Duodenal mucosa (tissue), 2 donors: ENCODE measurements at regions not wholly inside any gene's neighbourhood (a gene's known extent, or its start where the extent isn't known, plus 50 kb on each side); places are given as distances from the start of the nearest gene placed in this dataset.

Experiments used
- H3K27ac ChIP-seq: one replicate; pipeline ENCODE4 v1.7.0; 2013; ENCODE audit warnings: low read depth, low read length
- H3K27me3 ChIP-seq, 2 donors: one replicate each; pipeline ENCODE4 v1.7.0; 2013; ENCODE audit warnings: low read length in 2 of 2, control low read depth in 1 of 2; ENCODE audit not compliant: insufficient read depth in 2 of 2, control insufficient read depth in 1 of 2
- H3K36me3 ChIP-seq, 2 donors: one replicate each; pipeline ENCODE4 v1.7.0; 2013; ENCODE audit warnings: low read length in 2 of 2, control low read depth in 1 of 2; ENCODE audit not compliant: insufficient read depth in 2 of 2, control insufficient read depth in 1 of 2
- H3K4me1 ChIP-seq, 2 donors: one replicate each; pipeline ENCODE4 v1.7.0; 2013; ENCODE audit warnings: low read length in 2 of 2, control low read depth in 1 of 2; ENCODE audit not compliant: insufficient read depth in 2 of 2, control insufficient read depth in 1 of 2
- H3K4me3 ChIP-seq, 2 donors: one replicate each; pipeline ENCODE4 v1.7.0; 2013; ENCODE audit warnings: low read length in 2 of 2, low read depth in 1 of 2
- H3K9ac ChIP-seq, 2 donors: one replicate each; pipeline ENCODE4 v1.7.0; 2013; ENCODE audit warnings: low read length in 2 of 2, low read depth in 1 of 2
- H3K9me3 ChIP-seq, 2 donors: one replicate each; pipeline ENCODE4 v1.7.0; 2013; ENCODE audit warnings: low read length in 2 of 2, control low read depth in 1 of 2; ENCODE audit not compliant: control insufficient read depth in 1 of 2

DNA sequence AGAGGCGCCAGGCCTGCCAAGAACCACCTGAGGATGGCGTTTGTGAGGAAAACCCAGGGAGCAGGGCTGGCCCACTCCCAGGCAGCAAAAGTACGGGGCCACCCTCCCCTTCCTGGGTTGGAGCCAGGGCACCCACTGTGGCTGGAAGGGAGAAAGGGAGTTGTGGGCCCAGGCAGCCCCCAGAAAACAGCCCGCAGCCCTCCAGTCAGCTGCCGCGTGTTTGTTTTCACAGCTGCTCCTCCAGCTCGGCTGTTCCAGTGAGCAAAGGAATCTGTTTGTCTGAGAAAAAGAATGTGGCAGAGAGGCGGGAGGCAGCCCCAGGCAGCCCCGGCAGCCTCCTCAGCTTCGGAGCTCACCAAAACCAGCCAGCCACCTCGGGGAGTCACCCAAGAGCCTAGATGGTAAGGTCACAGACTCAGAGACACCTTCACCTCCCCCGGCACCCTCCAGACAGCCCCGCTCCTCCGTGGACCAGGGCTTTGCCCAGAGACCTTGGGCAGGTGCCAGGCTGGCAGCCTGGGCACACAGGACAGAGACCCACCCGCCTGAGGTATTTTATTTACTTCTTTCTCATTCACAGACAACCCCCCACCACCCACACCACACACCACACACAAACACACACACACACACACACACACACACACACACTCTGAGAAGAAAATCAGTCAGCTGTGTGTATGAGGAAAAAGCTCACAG, 338.1 kb downstream of the BCOR start:
- no peak overlapping the region for H3K4me3 ChIP-seq
- H3K36me3 ChIP-seq: no peaks in the 10 kb centered on the region
- peaks cover 6 to 11% of the 10 kb centered on the region in 2 donors for H3K4me1 ChIP-seq
- no peak overlapping the region for H3K9ac ChIP-seq
- H3K9me3 ChIP-seq: no peaks in the 10 kb centered on the region
- no peaks in the 10 kb centered on the region for H3K27me3 ChIP-seq
- H3K27ac ChIP-seq: no peak overlapping the region

DNA sequence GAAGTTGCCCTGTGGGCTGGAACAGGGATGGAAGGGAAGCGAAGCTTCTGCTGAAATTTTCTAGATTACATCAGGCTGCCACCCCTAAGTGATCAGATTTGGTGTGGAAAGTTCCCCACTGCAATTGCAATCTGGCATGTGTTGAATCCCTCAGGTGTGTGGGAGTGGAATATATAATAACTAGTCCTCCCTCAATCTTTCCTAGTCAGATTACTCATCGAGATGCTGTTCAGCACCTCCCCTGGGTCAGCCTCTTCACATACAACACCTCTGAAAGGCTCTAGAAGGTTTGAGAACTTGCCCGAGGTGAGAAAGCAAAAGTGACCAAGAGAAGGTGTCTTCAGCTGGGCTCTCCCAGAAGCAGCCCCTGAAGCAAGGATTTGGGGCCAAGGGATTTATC, 336.8 kb downstream of the BCOR start:
- Histone ChIP-seq H3K4me3 (no peak overlapping the region), H3K27me3 (no peaks in the 10 kb centered on the region), H3K36me3 (no peaks in the 10 kb centered on the region), H3K4me1 (peaks cover 6% of the 10 kb centered on the region in 2 donors), H3K27ac (no peak overlapping the region), H3K9me3 (no peaks in the 10 kb centered on the region), H3K9ac (no peak overlapping the region)

DNA sequence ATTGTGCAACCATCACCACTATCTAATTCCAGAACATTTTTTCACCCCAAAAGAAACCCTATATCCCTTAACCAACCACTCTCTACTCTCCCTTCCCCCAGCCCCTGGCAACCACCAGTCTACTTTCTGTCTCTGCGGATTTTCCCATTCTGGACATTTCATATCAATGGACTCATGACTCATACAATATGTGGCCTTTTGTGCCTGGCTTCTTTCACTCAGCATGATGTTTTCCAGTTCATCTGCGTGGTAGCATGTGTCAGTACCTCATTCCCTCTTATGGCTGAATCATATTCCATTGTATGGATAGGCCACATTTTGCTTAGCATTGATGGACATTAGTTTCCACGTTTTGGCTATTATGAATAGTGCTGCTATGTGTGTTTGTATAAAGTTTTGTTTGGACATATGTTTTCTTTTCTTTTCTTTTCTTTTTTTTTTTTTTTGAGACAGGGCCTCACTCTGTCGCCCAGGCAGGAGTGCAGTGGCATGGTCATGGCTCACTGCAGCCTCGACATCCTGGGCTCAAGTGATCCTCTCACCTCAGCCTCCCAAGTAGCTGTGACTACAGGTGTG, 335.4 kb downstream of the BCOR start:
- H3K9me3 ChIP-seq: no peaks in the 10 kb centered on the region
- no peak overlapping the region for H3K9ac ChIP-seq
- peaks cover 0 to 6% of the 10 kb centered on the region in 2 donors for H3K4me1 ChIP-seq
- no peaks in the 10 kb centered on the region for H3K27me3 ChIP-seq
- H3K4me3 ChIP-seq: no peak overlapping the region
- no peak overlapping the region for H3K27ac ChIP-seq
- H3K36me3 ChIP-seq: no peaks in the 10 kb centered on the region

DNA sequence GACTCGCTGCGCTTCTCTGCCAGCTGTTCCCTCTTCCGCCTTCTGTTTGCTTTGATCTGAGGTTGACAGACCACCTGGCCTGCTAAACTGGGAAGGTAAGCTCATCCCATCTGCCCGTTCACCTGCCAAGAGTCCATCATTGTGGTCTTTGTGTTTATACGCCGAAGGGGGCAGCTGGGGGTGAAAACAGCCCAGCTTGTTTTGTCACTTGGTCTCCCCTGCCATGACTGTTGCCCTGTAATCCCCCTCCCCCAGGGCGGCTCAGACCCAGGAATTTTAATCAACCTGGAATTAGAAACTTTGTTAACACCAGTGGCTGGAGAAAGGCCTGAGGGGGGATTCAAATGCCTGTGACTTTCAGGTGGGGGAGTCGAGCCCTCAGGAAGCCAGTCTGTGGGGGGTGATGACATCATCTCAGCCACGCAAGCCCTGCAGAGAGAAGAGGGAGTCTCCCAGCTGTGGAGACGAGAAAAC, 333.3 kb downstream of the BCOR start:
- Histone ChIP-seq H3K36me3 (no peaks in the 10 kb centered on the region), H3K9me3 (no peaks in the 10 kb centered on the region), H3K4me1 (peaks cover 0 to 6% of the 10 kb centered on the region in 2 donors), H3K27me3 (no peaks in the 10 kb centered on the region), H3K4me3 (no peak overlapping the region), H3K9ac (no peak overlapping the region), H3K27ac (no peak overlapping the region)

DNA sequence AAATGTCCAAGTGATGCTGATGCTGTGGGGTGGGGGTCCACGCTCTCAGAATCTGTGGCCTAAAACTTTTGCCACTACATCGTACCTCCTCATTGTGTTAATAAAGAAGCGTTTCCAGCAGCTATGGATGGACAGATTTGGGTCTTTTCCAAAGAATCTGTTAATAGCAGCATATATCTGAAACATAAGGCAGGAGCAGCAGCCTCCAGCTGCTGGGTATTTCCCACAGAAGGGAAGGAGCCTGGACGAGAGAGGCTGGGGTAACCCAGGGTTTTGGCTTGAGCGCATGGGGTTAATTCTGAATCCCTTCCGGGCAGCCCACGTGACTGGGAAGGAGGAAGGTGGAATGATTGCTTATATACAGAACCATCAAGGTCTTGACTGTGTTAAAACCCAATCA, 332.4 kb downstream of the BCOR start:
- no peak overlapping the region for H3K9ac ChIP-seq
- no peaks in the 10 kb centered on the region for H3K9me3 ChIP-seq
- H3K27me3 ChIP-seq: no peaks in the 10 kb centered on the region
- H3K27ac ChIP-seq: no peak overlapping the region
- H3K4me3 ChIP-seq: no peak overlapping the region
- peaks cover 0 to 3% of the 10 kb centered on the region in 2 donors for H3K4me1 ChIP-seq
- no peaks in the 10 kb centered on the region for H3K36me3 ChIP-seq

DNA sequence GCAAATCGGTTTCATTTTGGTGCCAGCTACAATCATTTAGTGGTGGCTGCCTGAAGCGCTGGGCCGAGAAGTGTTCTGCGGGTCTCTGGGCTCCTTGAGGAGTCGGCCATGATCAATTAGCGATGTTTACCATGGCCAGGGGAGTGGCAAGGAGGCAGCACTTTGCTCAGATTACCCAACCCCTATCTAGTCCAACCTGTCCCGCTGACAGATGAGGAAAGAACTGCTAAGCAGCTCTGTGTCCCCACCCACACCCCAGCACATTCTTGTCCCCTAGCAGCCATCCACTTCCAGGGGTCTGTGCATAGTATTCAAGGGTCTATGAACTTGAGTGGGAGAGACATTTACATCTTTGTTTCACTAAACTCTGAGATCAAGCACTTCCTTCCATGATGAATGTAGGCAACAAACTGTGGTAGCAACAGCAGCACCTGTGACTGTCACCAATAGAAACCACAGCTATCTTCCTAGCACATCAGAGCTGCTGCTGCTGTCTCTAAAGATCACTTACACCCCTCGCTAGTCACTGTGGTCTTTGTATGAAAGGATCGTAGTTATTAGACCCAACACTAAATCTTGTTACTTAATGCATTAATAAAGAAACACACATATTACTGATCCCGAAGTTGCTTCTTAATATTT, 331.6 kb downstream of the BCOR start:
- Histone ChIP-seq H3K9me3 (no peaks in the 10 kb centered on the region), H3K4me3 (no peak overlapping the region), H3K9ac (no peak overlapping the region), H3K36me3 (no peaks in the 10 kb centered on the region), H3K4me1 (no peaks in the 10 kb centered on the region), H3K27me3 (no peaks in the 10 kb centered on the region), H3K27ac (no peak overlapping the region)

DNA sequence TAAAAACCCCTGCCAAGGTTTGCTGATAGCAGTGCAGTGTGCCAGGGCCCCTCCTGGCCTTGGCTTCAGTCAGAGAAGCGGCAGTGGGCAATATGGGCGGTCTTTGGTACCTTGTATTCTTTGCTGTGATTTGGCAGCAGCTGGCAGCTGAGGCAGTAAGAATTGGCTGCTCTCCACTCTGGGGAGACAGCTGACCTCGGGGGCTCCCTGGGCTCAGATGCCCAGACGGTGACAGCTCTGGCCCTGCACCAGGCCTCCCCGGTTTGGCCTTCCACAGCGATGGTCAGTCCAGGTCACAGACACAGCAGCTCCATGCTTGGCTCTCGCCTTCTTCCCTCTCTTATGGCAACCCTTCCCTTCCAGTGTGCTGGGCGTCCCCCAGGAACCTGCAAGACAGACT, 330.9 kb downstream of the BCOR start:
- Histone ChIP-seq H3K27me3 (no peaks in the 10 kb centered on the region), H3K4me3 (no peak overlapping the region), H3K9me3 (no peaks in the 10 kb centered on the region), H3K36me3 (no peaks in the 10 kb centered on the region), H3K4me1 (peaks cover 0 to 4% of the 10 kb centered on the region in 2 donors), H3K9ac (no peak overlapping the region), H3K27ac (no peak overlapping the region)

DNA sequence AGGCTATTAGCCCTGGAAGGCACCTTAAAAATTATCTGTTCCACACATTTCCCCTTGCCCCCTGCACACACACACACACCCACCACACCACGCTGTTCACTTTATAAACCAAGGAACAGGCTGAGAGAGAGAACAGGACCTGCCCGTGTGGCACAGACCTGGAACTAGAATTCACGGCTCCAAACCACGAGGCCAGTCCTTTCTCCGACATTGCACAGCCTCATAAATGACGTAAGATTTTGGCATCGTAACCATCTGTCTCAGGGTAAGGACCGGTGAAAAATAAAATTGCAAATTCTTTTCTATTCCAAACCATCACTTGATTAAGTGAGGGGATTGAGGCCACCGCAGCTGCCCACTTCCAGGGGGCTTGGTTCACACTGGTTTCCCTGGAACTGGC, 330.3 kb downstream of the BCOR start:
- H3K27ac ChIP-seq: no peak overlapping the region
- H3K9ac ChIP-seq: no peak overlapping the region
- H3K9me3 ChIP-seq: no peaks in the 10 kb centered on the region

DNA sequence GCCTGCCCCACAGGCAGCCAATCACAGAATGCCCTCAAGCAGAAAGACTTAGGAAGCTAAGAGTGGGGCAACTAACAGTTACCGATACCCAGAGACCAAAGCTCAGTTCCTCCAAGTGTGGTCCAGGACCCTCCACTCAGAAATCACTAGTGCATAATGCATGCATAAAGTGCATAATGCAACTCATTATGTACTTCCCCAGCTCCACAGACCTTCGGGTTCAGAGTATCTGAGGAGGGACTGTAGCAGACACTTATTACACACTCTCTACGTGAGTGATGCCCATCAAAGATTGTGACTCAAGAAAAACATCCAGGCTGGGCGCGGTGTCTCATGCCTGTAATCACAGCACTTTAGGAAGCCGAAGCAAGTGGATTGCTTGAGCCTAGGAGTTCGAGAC, 328.0 kb downstream of the BCOR start:
- Histone ChIP-seq H3K27me3 (no peaks in the 10 kb centered on the region), H3K9me3 (no peaks in the 10 kb centered on the region), H3K36me3 (no peaks in the 10 kb centered on the region), H3K27ac (no peak overlapping the region), H3K4me1 (peaks cover 7 to 18% of the 10 kb centered on the region in 2 donors), H3K9ac (no peak overlapping the region), H3K4me3 (no peak overlapping the region)

More for the DNA sequence above, 330.3 kb downstream of the BCOR start:
- peaks cover 4 to 10% of the 10 kb centered on the region in 2 donors for H3K4me1 ChIP-seq
- H3K4me3 ChIP-seq: no peak overlapping the region
- no peaks in the 10 kb centered on the region for H3K27me3 ChIP-seq
- no peaks in the 10 kb centered on the region for H3K36me3 ChIP-seq

DNA sequence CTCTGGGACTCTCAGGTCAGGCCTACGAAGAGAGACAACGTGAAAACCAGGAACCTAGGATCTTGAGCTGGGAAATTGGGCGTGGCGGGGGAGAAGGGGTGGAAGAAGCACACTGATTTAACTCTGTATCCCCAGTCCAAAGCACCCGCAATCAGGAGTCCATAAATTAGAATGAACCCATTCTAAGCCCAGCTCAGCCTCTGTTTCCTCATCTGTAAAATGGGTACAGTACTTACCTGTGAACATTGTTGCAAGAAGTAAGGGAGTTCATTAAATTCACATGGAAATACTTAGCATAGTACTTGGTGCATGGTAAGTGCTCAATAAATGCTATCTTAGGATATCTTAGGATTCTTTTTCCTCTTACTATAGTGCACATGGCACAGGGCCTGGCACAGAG, 326.7 kb downstream of the BCOR start:
- Histone ChIP-seq H3K9me3 (no peaks in the 10 kb centered on the region), H3K4me1 (peaks cover 7 to 18% of the 10 kb centered on the region in 2 donors), H3K36me3 (no peaks in the 10 kb centered on the region), H3K9ac (no peak overlapping the region), H3K27ac (no peak overlapping the region), H3K4me3 (no peak overlapping the region), H3K27me3 (no peaks in the 10 kb centered on the region)
